Trophoblast cell (in vitro differentiated cells and primary cell): ENCODE measurements at regions not wholly inside any gene's neighbourhood (a gene's known extent, or its start where the extent isn't known, plus 50 kb on each side); places are given as distances from the start of the nearest gene placed in this dataset.

Experiments used
- DNase-seq, 2 donors: peaks; one replicate each; pipeline ENCODE4 v3.0.0-alpha.2; 2016
- H2AFZ ChIP-seq: 2 replicates; pipeline ENCODE4 v1.6.1; 2013; ENCODE audit warnings: low read length, moderate library complexity, mild to moderate bottlenecking; ENCODE audit not compliant: insufficient read depth, poor library complexity
- H2AK5ac ChIP-seq: 2 replicates; pipeline ENCODE4 v1.6.1; 2013; ENCODE audit warnings: mild to moderate bottlenecking, low read length
- H2BK120ac ChIP-seq: 2 replicates; pipeline ENCODE4 v1.6.1; 2013; ENCODE audit warnings: low read length, mild to moderate bottlenecking, moderate library complexity; ENCODE audit not compliant: insufficient read depth, poor library complexity
- H2BK12ac ChIP-seq: 2 replicates; pipeline ENCODE4 v1.6.1; 2013; ENCODE audit warnings: mild to moderate bottlenecking, low read length, moderate library complexity
- H2BK5ac ChIP-seq: 2 replicates; pipeline ENCODE4 v1.6.1; 2013; ENCODE audit warnings: low read length, low read depth, moderate library complexity, mild to moderate bottlenecking; ENCODE audit not compliant: poor library complexity
- H3K14ac ChIP-seq: 2 replicates; pipeline ENCODE4 v1.6.1; 2013; ENCODE audit warnings: mild to moderate bottlenecking, low read length
- H3K18ac ChIP-seq: 2 replicates; pipeline ENCODE4 v1.6.1; 2013; ENCODE audit warnings: mild to moderate bottlenecking, low read length
- H3K23ac ChIP-seq: 2 replicates; pipeline ENCODE4 v1.6.1; 2013; ENCODE audit warnings: low read length
- H3K27ac ChIP-seq: 2 replicates; pipeline ENCODE4 v1.5.1; 2013; ENCODE audit warnings: low read depth, mild to moderate bottlenecking, inconsistent platforms, low read length, moderate library complexity
- H3K27me3 ChIP-seq: 2 replicates; pipeline ENCODE4 v1.6.1; 2013; ENCODE audit warnings: inconsistent platforms, mild to moderate bottlenecking, low read length, moderate library complexity; ENCODE audit not compliant: insufficient read depth
- H3K36me3 ChIP-seq, 2 experiments: 1 replicate in 1 of 2; 2 replicates in 1 of 2; pipeline ENCODE4 v1.6.1; 2013; ENCODE audit warnings: low read length in 2 of 2, mild to moderate bottlenecking in 2 of 2, moderate library complexity in 1 of 2; ENCODE audit not compliant: insufficient read depth in 2 of 2, control insufficient read depth in 1 of 2
- H3K4ac ChIP-seq: 2 replicates; pipeline ENCODE4 v1.6.1; 2013; ENCODE audit warnings: low read depth, mild to moderate bottlenecking, low read length, moderate library complexity
- H3K4me1 ChIP-seq, 2 experiments: 1 replicate in 1 of 2; 2 replicates in 1 of 2; pipeline ENCODE4 v1.6.1; 2013; ENCODE audit warnings: low read length in 2 of 2, mild to moderate bottlenecking in 2 of 2, moderate library complexity in 1 of 2; ENCODE audit not compliant: insufficient read depth in 2 of 2, control insufficient read depth in 1 of 2
- H3K4me2 ChIP-seq: 2 replicates; pipeline ENCODE4 v1.6.1; 2013; ENCODE audit warnings: inconsistent platforms, mild to moderate bottlenecking, low read length, moderate library complexity
- H3K4me3 ChIP-seq: 2 replicates; pipeline ENCODE4 v1.5.1; 2013; ENCODE audit warnings: mild to moderate bottlenecking, low read depth, low read length, inconsistent platforms
- H3K79me1 ChIP-seq: one replicate; pipeline ENCODE4 v1.6.1; 2013; ENCODE audit warnings: low read length
- H3K79me2 ChIP-seq: 2 replicates; pipeline ENCODE4 v1.6.1; 2013; ENCODE audit warnings: low read length, mild to moderate bottlenecking; ENCODE audit not compliant: control insufficient read depth, insufficient read depth, poor library complexity
- H3K9ac ChIP-seq: 2 replicates; pipeline ENCODE4 v1.6.1; 2013; ENCODE audit warnings: mild to moderate bottlenecking, low read length
- H3K9me3 ChIP-seq: 2 replicates; pipeline ENCODE4 v1.6.1; 2013; ENCODE audit warnings: low read depth, mild to moderate bottlenecking, control low read depth, inconsistent platforms, low read length; ENCODE audit not compliant: insufficient read depth
- H4K12ac ChIP-seq: 2 replicates; pipeline ENCODE4 v1.6.1; 2013; ENCODE audit warnings: low read depth, mild to moderate bottlenecking, low read length, moderate library complexity
- H4K8ac ChIP-seq: 2 replicates; pipeline ENCODE4 v1.6.1; 2013; ENCODE audit warnings: low read depth, mild to moderate bottlenecking, low read length, moderate library complexity
- H4K91ac ChIP-seq: one replicate; pipeline ENCODE4 v1.6.1; 2013; ENCODE audit warnings: low read depth, mild to moderate bottlenecking, low read length, moderate library complexity
- WGBS: extraction: QIAGEN DNeasy Blood & Tissue Kit; methylation state at CpG from one replicate; pipeline ENCODE4 v1.1.7; 2013; ENCODE audit warnings: missing lambda C conversion rate; ENCODE audit not compliant: insufficient read length, insufficient coverage; ENCODE audit errors: extremely low coverage; 5-methylcytosine and 5-hydroxymethylcytosine counted together

GRCh38 chr4:117428536-117428935 is 343.2 kb upstream of the TRAM1L1 start:
- H2BK5ac ChIP-seq = no peak overlapping the region
- H3K9me3 ChIP-seq = peaks cover 2% of the 10 kb centered on the region
- H3K79me1 ChIP-seq = no peaks in the 10 kb centered on the region
- H3K4me1 ChIP-seq = no peaks in the 10 kb centered on the region
- H3K9ac ChIP-seq = no peak overlapping the region
- H4K12ac ChIP-seq = no peak overlapping the region
- H3K79me2 ChIP-seq = no peaks in the 10 kb centered on the region
- no peaks in the 10 kb centered on the region for H3K27me3 ChIP-seq
- H3K36me3 ChIP-seq = no peaks in the 10 kb centered on the region
- no peak overlapping the region for H3K14ac ChIP-seq
- H2AK5ac ChIP-seq = no peak overlapping the region
- H3K4me2 ChIP-seq = no peak overlapping the region
- no peak overlapping the region for H4K91ac ChIP-seq
- no peak overlapping the region for H2BK120ac ChIP-seq
- no peak overlapping the region for H3K27ac ChIP-seq
- no peak overlapping the region for H3K4ac ChIP-seq
- no peak overlapping the region for H3K18ac ChIP-seq
- H2BK12ac ChIP-seq = no peak overlapping the region
- no CpG with 5 or more reads among the region's 1 CpG for WGBS
- no peak overlapping the region for H3K23ac ChIP-seq
- no peak overlapping the region for H4K8ac ChIP-seq
- no peak overlapping the region for H2AFZ ChIP-seq
- DNase-seq = no peak
- no peak overlapping the region for H3K4me3 ChIP-seq

DNA sequence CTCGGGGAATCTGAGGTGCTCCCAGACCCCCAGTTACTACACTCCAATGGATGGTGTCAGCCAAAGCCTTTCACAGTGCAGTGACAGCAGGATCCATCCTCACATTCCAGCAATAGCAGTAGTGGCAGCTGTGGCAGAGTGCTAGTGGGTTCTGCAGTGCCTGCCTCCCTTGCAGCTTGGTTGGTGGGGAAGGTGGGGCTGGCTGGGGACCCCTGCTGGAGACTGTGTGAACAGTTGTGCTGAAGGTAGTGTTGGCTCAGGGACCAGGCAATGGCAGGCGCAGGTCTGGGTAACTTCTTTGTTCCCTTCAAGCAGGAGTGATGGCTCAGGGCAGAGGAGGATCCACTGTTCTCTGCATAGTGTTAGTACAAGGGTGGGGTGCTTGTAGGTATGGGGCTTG is 343.7 kb upstream of the TRAM1L1 start:
- no peaks in the 10 kb centered on the region for H3K79me1 ChIP-seq
- no peak overlapping the region for H4K12ac ChIP-seq
- no peaks in the 10 kb centered on the region for H3K4me1 ChIP-seq
- no peak overlapping the region for H4K8ac ChIP-seq
- WGBS = no CpG with 5 or more reads among the region's 2 CpGs
- no peak overlapping the region for H3K27ac ChIP-seq
- H3K14ac ChIP-seq = no peak overlapping the region
- H3K23ac ChIP-seq = no peak overlapping the region
- no peak overlapping the region for H2BK120ac ChIP-seq
- no peak overlapping the region for H3K18ac ChIP-seq
- no peak overlapping the region for H2AFZ ChIP-seq
- H3K4me2 ChIP-seq = no peak overlapping the region
- peaks cover 2% of the 10 kb centered on the region for H3K9me3 ChIP-seq
- no peak for DNase-seq
- H3K4ac ChIP-seq = no peak overlapping the region
- H3K36me3 ChIP-seq = no peaks in the 10 kb centered on the region
- no peak overlapping the region for H3K9ac ChIP-seq
- no peak overlapping the region for H2BK5ac ChIP-seq
- no peak overlapping the region for H3K4me3 ChIP-seq
- H2BK12ac ChIP-seq = no peak overlapping the region
- H3K79me2 ChIP-seq = no peaks in the 10 kb centered on the region
- H4K91ac ChIP-seq = no peak overlapping the region
- H2AK5ac ChIP-seq = no peak overlapping the region
- no peaks in the 10 kb centered on the region for H3K27me3 ChIP-seq

DNA sequence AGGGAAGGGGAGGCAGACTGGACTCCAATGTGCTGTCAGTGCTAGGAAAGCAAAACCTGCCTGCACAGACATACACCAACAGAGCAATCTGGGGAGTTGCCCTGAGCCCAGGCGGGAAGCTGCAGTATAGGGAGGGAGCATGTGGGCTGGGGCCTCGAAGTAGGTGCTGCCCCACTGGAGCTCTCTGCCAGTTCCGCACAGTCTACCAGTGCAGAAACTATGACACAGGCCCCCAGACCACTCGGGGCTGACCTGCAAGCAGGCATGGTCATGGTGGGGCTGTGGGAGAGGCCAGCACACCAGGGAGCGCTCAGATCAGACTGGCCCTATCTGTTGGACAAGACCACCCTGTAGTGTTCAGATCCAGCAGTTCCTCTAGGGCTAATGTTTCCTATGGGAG is 344.1 kb upstream of the TRAM1L1 start:
- H3K9ac ChIP-seq = no peak overlapping the region
- no peaks in the 10 kb centered on the region for H3K36me3 ChIP-seq
- H3K4me2 ChIP-seq = no peak overlapping the region
- no peak overlapping the region for H4K8ac ChIP-seq
- no peak overlapping the region for H3K23ac ChIP-seq
- H3K4ac ChIP-seq = no peak overlapping the region
- no peak overlapping the region for H2BK5ac ChIP-seq
- no peaks in the 10 kb centered on the region for H3K79me1 ChIP-seq
- H4K12ac ChIP-seq = no peak overlapping the region
- WGBS = no CpG with 5 or more reads among the region's 5 CpGs
- H3K4me3 ChIP-seq = no peak overlapping the region
- no peak overlapping the region for H4K91ac ChIP-seq
- H3K14ac ChIP-seq = no peak overlapping the region
- H3K18ac ChIP-seq = no peak overlapping the region
- H2AFZ ChIP-seq = no peak overlapping the region
- H3K27ac ChIP-seq = no peak overlapping the region
- H3K4me1 ChIP-seq = no peaks in the 10 kb centered on the region
- no peak for DNase-seq
- peaks cover 2% of the 10 kb centered on the region for H3K9me3 ChIP-seq
- H2AK5ac ChIP-seq = no peak overlapping the region
- H3K79me2 ChIP-seq = no peaks in the 10 kb centered on the region
- no peak overlapping the region for H2BK120ac ChIP-seq
- H3K27me3 ChIP-seq = no peaks in the 10 kb centered on the region
- H2BK12ac ChIP-seq = no peak overlapping the region

GRCh38 chr4:117434424-117434823 is 349.0 kb upstream of the TRAM1L1 start:
- no peak overlapping the region for H3K18ac ChIP-seq
- H3K4me3 ChIP-seq = no peak overlapping the region
- H2AK5ac ChIP-seq = no peak overlapping the region
- H3K27me3 ChIP-seq = no peaks in the 10 kb centered on the region
- no peaks in the 10 kb centered on the region for H3K9me3 ChIP-seq
- no peak overlapping the region for H3K14ac ChIP-seq
- no peak overlapping the region for H3K4me2 ChIP-seq
- H4K91ac ChIP-seq = no peak overlapping the region
- no peaks in the 10 kb centered on the region for H3K4me1 ChIP-seq
- no peak overlapping the region for H4K8ac ChIP-seq
- no peak overlapping the region for H2BK5ac ChIP-seq
- H3K9ac ChIP-seq = peak overlapping the region; percentile 53
- no peak overlapping the region for H2BK120ac ChIP-seq
- no peak overlapping the region for H2BK12ac ChIP-seq
- DNase-seq = no peak
- H4K12ac ChIP-seq = no peak overlapping the region
- no peaks in the 10 kb centered on the region for H3K79me1 ChIP-seq
- H3K36me3 ChIP-seq = no peaks in the 10 kb centered on the region
- H3K79me2 ChIP-seq = no peaks in the 10 kb centered on the region
- no CpG with 5 or more reads among the region's 1 CpG for WGBS
- H3K27ac ChIP-seq = no peak overlapping the region
- H3K23ac ChIP-seq = no peak overlapping the region
- H2AFZ ChIP-seq = no peak overlapping the region
- H3K4ac ChIP-seq = no peak overlapping the region
